T-helper 17 cell (primary cell): ENCODE measurements at regions not wholly inside any gene's neighbourhood (a gene's known extent, or its start where the extent isn't known, plus 50 kb on each side); places are given as distances from the start of the nearest gene placed in this dataset.
"Not testable (repeated sequence)": the region's sequence is repeated elsewhere in the genome, so short reads cannot be mapped to it uniquely, and the experiment has no call there.

Experiments
- ATAC-seq: fragments of 150-1000 bp; cut with Tn5 transposase; 2 replicates; pipeline ENCODE4 v1.10.0; 2021; ENCODE audit warnings: mild to moderate bottlenecking, moderate library complexity
- DNase-seq, 3 donors: peaks; one replicate each; pipeline versions ENCODE4 v3.0.0 to v3.0.0-alpha.2; 2020 to 2021
- H3K9me3 ChIP-seq: one replicate; pipeline ENCODE4 v1.7.0; 2013; ENCODE audit warnings: low read length, mild to moderate bottlenecking; ENCODE audit not compliant: control insufficient read depth, poor library complexity, severe bottlenecking
- H3K27ac Mint-ChIP-seq: one replicate; pipeline ENCODE4 v1.8.0; 2022; ENCODE audit warnings: mild to moderate bottlenecking, moderate library complexity, mixed read lengths
- H3K27me3 Mint-ChIP-seq: one replicate; pipeline ENCODE4 v1.8.0; 2022; ENCODE audit warnings: mixed read lengths
- H3K36me3 Mint-ChIP-seq: one replicate; pipeline ENCODE4 v1.8.0; 2022; ENCODE audit warnings: low read depth, mixed read lengths
- H3K4me1 Mint-ChIP-seq: one replicate; pipeline ENCODE4 v1.8.0; 2022; ENCODE audit warnings: mild to moderate bottlenecking, mixed read lengths
- H3K4me3 Mint-ChIP-seq: one replicate; pipeline ENCODE4 v1.8.0; 2022; ENCODE audit warnings: mild to moderate bottlenecking, moderate library complexity, mixed read lengths

GRCh38 chr4:157728215-157728614 is 444.6 kb downstream of the GASK1B start:
- no peak overlapping the region for H3K27ac Mint-ChIP-seq
- H3K4me3 Mint-ChIP-seq: no peak overlapping the region
- H3K9me3 ChIP-seq: no peaks in the 10 kb centered on the region
- DNase-seq (no peak), ATAC-seq (no peak)
- H3K4me1 Mint-ChIP-seq: no peaks in the 10 kb centered on the region
- H3K36me3 Mint-ChIP-seq: no peaks in the 10 kb centered on the region
- H3K27me3 Mint-ChIP-seq: no peaks in the 10 kb centered on the region

DNA sequence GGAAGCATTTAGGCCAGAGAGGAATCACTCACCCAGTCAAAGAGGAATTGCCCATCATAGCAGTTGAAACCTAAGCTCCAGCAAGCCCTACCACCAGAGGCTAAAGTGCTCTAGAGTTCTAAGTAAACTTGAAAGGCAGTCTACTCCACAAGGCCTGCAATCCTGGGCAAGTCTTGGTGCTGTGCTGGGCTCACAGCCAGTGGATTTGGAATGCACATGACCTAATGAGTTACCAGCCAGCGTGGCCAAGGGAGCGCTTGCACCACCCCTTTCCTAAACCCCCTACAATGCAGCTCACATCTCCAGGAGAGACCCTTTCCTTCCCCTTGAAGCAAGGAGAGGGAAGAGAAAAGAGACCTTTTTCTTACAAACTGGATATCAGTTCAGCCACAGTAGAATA is 445.7 kb downstream of the GASK1B start:
- Mint-ChIP-seq H3K4me3 (no peak overlapping the region), H3K27ac (no peak overlapping the region), H3K27me3 (no peaks in the 10 kb centered on the region), H3K4me1 (no peaks in the 10 kb centered on the region), H3K36me3 (no peaks in the 10 kb centered on the region)
- DNase-seq (no peak), ATAC-seq (no peak)
- no peaks in the 10 kb centered on the region for H3K9me3 ChIP-seq

GRCh38 chr4:157722146-157722545 is 450.7 kb downstream of the GASK1B start:
- no peak for DNase-seq
- H3K27ac Mint-ChIP-seq: no peak overlapping the region
- no peaks in the 10 kb centered on the region for H3K27me3 Mint-ChIP-seq
- no peaks in the 10 kb centered on the region for H3K4me1 Mint-ChIP-seq
- H3K9me3 ChIP-seq: no peaks in the 10 kb centered on the region
- H3K36me3 Mint-ChIP-seq: no peaks in the 10 kb centered on the region
- no peak overlapping the region for H3K4me3 Mint-ChIP-seq
- ATAC-seq: no peak

GRCh38 chr4:157713342-157713741 is 459.5 kb downstream of the GASK1B start:
- H3K4me1 Mint-ChIP-seq: no peaks in the 10 kb centered on the region
- no peaks in the 10 kb centered on the region for H3K9me3 ChIP-seq
- H3K4me3 Mint-ChIP-seq: no peak overlapping the region
- no peaks in the 10 kb centered on the region for H3K27me3 Mint-ChIP-seq
- H3K36me3 Mint-ChIP-seq: no peaks in the 10 kb centered on the region
- no peak overlapping the region for H3K27ac Mint-ChIP-seq
- DNase-seq: no peak
- ATAC-seq: no peak

DNA sequence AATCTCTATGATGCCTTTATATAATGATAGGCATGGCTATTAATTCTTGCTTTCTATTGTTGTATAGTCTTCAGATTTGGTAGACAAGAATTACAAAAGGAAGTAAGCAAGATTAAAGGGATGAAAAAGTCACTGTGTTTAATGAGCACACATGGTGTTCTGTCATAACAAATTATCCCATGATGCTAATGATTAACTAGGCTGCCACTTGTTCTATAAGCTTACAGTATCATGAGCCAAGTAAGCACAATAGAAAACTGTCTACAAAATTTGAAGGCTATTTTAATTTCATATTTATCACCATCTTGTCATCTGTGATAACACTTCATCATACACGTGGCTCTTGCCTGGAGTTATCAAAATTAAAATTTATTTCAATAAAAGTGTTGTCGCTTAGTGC is 466.7 kb downstream of the GASK1B start:
- Mint-ChIP-seq H3K36me3 (no peaks in the 10 kb centered on the region), H3K27me3 (no peaks in the 10 kb centered on the region), H3K4me1 (no peaks in the 10 kb centered on the region), H3K4me3 (no peak overlapping the region), H3K27ac (no peak overlapping the region)
- DNase-seq: no peak
- no peak for ATAC-seq
- no peaks in the 10 kb centered on the region for H3K9me3 ChIP-seq

- Mint-ChIP-seq H3K27me3 (no peaks in the 10 kb centered on the region), H3K4me1 (no peaks in the 10 kb centered on the region), H3K4me3 (no peak overlapping the region), H3K36me3 (no peaks in the 10 kb centered on the region), H3K27ac (no peak overlapping the region)
- ATAC-seq (no peak), DNase-seq (no peak)
- H3K9me3 ChIP-seq: no peaks in the 10 kb centered on the region
Observed at GRCh38 chr4:157702831-157703230, 470.0 kb downstream of the GASK1B start.

GRCh38 chr4:157701695-157701994 is 471.2 kb downstream of the GASK1B start:
- no peaks in the 10 kb centered on the region for H3K27me3 Mint-ChIP-seq

GRCh38 chr4:157700898-157701694 is 471.7 kb downstream of the GASK1B start:
- no peak for DNase-seq
- no peaks in the 10 kb centered on the region for H3K27me3 Mint-ChIP-seq
- no peak overlapping the region for H3K27ac Mint-ChIP-seq
- H3K4me3 Mint-ChIP-seq: no peak overlapping the region
- no peak for ATAC-seq
- no peaks in the 10 kb centered on the region for H3K9me3 ChIP-seq
- no peaks in the 10 kb centered on the region for H3K4me1 Mint-ChIP-seq
- H3K36me3 Mint-ChIP-seq: no peaks in the 10 kb centered on the region

More at GRCh38 chr4:157701695-157701994, 471.2 kb downstream of the GASK1B start:
- H3K4me3 Mint-ChIP-seq: no peak overlapping the region
- no peak overlapping the region for H3K27ac Mint-ChIP-seq
- H3K9me3 ChIP-seq: no peaks in the 10 kb centered on the region
- ATAC-seq: no peak
- no peaks in the 10 kb centered on the region for H3K36me3 Mint-ChIP-seq
- no peak for DNase-seq
- no peaks in the 10 kb centered on the region for H3K4me1 Mint-ChIP-seq

- Mint-ChIP-seq H3K27ac (no peak overlapping the region), H3K36me3 (no peaks in the 10 kb centered on the region)
Observed at GRCh38 chr4:157689476-157689875, 468.9 kb downstream of the GRIA2 start.

DNA sequence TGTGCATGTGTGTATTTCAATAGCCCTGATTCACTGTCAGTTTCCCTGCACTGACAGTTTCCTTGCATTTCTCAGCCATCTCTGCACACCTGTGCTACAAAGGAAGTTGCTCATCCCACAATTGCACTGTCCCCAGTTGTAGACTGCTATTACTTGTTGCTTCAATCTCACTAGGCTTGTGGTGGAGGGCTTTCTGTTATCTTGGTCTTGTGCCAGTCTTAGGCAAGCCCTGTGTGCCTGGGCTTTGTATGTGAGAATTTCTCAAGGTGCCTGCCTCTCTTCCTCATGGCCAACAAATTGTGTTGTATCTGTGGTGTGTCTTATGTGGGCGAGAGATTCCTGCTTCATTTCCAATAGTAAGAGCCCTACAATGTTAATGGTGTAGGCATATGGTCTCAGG is 467.4 kb downstream of the GRIA2 start:
- H3K4me1 Mint-ChIP-seq: no peaks in the 10 kb centered on the region
- no peaks in the 10 kb centered on the region for H3K36me3 Mint-ChIP-seq
- no peaks in the 10 kb centered on the region for H3K9me3 ChIP-seq
- DNase-seq (no peak), ATAC-seq (no peak)
- no peak overlapping the region for H3K4me3 Mint-ChIP-seq
- H3K27me3 Mint-ChIP-seq: no peaks in the 10 kb centered on the region
- no peak overlapping the region for H3K27ac Mint-ChIP-seq

More at GRCh38 chr4:157689476-157689875, 468.9 kb downstream of the GRIA2 start:
- H3K9me3 ChIP-seq: no peaks in the 10 kb centered on the region
- ATAC-seq: no peak
- H3K4me1 Mint-ChIP-seq: no peaks in the 10 kb centered on the region
- DNase-seq: no peak
- no peak overlapping the region for H3K4me3 Mint-ChIP-seq
- H3K27me3 Mint-ChIP-seq: no peaks in the 10 kb centered on the region

DNA sequence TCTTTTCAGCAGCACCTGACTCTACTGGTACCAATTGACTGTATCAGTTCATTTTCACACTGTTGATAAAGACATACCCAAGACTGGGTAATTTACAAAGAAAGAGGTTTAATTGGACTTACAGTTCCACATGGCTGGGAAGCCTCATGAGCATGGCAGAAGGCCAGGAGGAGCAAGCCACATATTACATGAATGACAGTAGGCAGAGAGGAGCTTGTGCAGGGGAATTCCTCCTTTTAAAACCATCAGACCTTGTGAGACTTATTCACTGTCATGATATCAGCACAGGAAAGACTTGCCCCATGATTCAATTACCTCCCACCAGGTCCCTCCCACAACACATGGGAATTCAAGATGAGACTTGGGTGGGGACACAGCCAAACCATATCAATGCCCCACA is 458.8 kb downstream of the GRIA2 start:
- not testable (repeated sequence) for H3K27ac Mint-ChIP-seq, H3K4me1 Mint-ChIP-seq, DNase-seq, H3K36me3 Mint-ChIP-seq, ATAC-seq, H3K9me3 ChIP-seq, H3K4me3 Mint-ChIP-seq, H3K27me3 Mint-ChIP-seq

DNA sequence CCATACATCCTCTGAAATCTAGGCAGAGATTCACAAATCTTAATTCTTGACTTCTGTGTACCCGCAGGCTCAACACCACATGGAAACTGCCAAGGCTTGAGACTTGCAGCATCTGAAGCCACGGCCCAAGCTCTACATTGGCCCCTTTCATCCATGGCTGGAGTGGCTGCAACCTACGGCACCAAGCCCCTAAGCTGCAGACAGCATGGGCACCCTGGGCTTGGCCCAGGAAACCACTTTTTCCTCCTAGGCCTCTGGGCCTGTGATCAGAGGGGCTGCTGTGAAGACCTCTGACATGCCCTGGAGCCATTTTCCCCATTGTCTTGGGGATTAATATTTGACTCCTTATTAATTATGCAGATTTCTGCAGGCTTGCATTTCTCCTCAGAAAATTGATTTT is 457.9 kb downstream of the GRIA2 start:
- H3K4me1 Mint-ChIP-seq: no peaks in the 10 kb centered on the region
- no peak overlapping the region for H3K27ac Mint-ChIP-seq
- H3K36me3 Mint-ChIP-seq: no peaks in the 10 kb centered on the region
- DNase-seq (no peak), ATAC-seq (no peak)
- no peaks in the 10 kb centered on the region for H3K9me3 ChIP-seq
- H3K27me3 Mint-ChIP-seq: no peaks in the 10 kb centered on the region
- H3K4me3 Mint-ChIP-seq: no peak overlapping the region

DNA sequence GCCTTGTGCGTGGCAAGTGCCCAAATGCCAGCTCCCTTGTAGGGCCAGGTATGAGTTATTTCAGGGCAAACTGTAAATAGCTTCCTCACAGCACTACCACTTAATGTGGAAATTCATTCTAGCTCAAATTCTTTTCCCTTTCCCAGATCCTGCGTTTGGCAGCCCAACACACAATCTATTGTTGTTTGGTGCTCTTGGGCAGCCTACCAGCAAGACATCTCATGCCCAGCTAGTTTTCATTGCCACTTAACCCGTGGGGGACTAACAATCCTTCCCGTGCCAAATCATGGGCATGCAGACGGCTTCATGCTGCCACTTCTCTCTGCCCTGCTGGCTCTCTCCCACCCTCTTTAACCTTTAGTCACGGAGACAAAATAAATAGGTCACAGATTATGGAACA is 454.2 kb downstream of the GRIA2 start:
- H3K9me3 ChIP-seq: no peaks in the 10 kb centered on the region
- H3K27me3 Mint-ChIP-seq: no peaks in the 10 kb centered on the region
- no peaks in the 10 kb centered on the region for H3K36me3 Mint-ChIP-seq
- ATAC-seq (no peak), DNase-seq (no peak)
- no peak overlapping the region for H3K27ac Mint-ChIP-seq
- no peak overlapping the region for H3K4me3 Mint-ChIP-seq
- no peaks in the 10 kb centered on the region for H3K4me1 Mint-ChIP-seq

GRCh38 chr4:157667836-157668235 is 447.3 kb downstream of the GRIA2 start:
- H3K4me1 Mint-ChIP-seq: no peaks in the 10 kb centered on the region

More at GRCh38 chr4:157667836-157668235, 447.3 kb downstream of the GRIA2 start:
- Mint-ChIP-seq H3K27ac (no peak overlapping the region), H3K27me3 (no peaks in the 10 kb centered on the region), H3K4me3 (no peak overlapping the region), H3K36me3 (no peaks in the 10 kb centered on the region)
- H3K9me3 ChIP-seq: no peaks in the 10 kb centered on the region
- DNase-seq (no peak), ATAC-seq (no peak)
